ENCODE measurements at regions not wholly inside any gene's neighbourhood (a gene's known extent, or its start where the extent isn't known, plus 50 kb on each side); places are given as distances from the start of the nearest gene placed in this dataset.

GRCh38 chr6:105929626-105930025, 156.5 kb upstream of the PRDM1 start:
- H3K9me3 ChIP-seq (ENCODE audit: low read length): no peaks in the 10 kb centered on the region
- TF ChIP-seq EZH2phosphoT487 (IDR thresholded peaks at IDR 0.05; ENCODE audit: borderline replicate concordance, low read depth, low read length): no peak
- TF ChIP-seq, protein P1, sequence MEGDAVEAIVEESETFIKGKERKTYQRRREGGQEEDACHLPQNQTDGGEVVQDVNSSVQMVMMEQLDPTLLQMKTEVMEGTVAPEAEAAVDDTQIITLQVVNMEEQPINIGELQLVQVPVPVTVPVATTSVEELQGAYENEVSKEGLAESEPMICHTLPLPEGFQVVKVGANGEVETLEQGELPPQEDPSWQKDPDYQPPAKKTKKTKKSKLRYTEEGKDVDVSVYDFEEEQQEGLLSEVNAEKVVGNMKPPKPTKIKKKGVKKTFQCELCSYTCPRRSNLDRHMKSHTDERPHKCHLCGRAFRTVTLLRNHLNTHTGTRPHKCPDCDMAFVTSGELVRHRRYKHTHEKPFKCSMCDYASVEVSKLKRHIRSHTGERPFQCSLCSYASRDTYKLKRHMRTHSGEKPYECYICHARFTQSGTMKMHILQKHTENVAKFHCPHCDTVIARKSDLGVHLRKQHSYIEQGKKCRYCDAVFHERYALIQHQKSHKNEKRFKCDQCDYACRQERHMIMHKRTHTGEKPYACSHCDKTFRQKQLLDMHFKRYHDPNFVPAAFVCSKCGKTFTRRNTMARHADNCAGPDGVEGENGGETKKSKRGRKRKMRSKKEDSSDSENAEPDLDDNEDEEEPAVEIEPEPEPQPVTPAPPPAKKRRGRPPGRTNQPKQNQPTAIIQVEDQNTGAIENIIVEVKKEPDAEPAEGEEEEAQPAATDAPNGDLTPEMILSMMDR (conservative IDR thresholded peaks at IDR 0.05; ENCODE audit: low read length): no peak
- H2AFZ ChIP-seq (ENCODE audit: low read length): no peak overlapping the region
- no peak overlapping the region for H3K4me2 ChIP-seq (ENCODE audit: low read length)
- H4K20me1 ChIP-seq (ENCODE audit: insufficient read depth, low read length): no peaks in the 10 kb centered on the region
- no peaks in the 10 kb centered on the region for H3K9me2 ChIP-seq (ENCODE audit: insufficient read depth, low read length)
- DNase-seq (ENCODE audit: low spot score): no peak
- ChIA-PET CTCF (ENCODE audit: unreplicated experiment) (no interaction called here), POLR2A (interaction anchor here (0.9 kb wide), 1 partner anchor 35 kb away, joined by 4 read pairs; no protein-coding TSS in a partner anchor)
- H3K4me3 ChIP-seq (ENCODE audit: low read depth, low read length, poor library complexity, severe bottlenecking): no peak overlapping the region
- H3K36me3 ChIP-seq (ENCODE audit: insufficient read depth, low read length): no peaks in the 10 kb centered on the region
- intact Hi-C loops (cut with micrococcal nuclease; ENCODE audit: unreplicated experiment): no loop called here
- BruUV-seq (replicated peaks): no TSS peak
- no peaks in the 10 kb centered on the region for H3K4me1 ChIP-seq (ENCODE audit: insufficient read depth, low read length, poor library complexity, severe bottlenecking)
- no peak overlapping the region for H3K27ac ChIP-seq (ENCODE audit: low read depth, low read length, poor library complexity, severe bottlenecking)
- no peaks in the 10 kb centered on the region for H3K79me2 ChIP-seq (ENCODE audit: insufficient read depth, low read depth, low read length)

- no peak overlapping the region for H3K4me2 ChIP-seq (ENCODE audit: low read length)
- H3K9me2 ChIP-seq (ENCODE audit: insufficient read depth, low read length): no peaks in the 10 kb centered on the region
- no peaks in the 10 kb centered on the region for H3K4me1 ChIP-seq (ENCODE audit: insufficient read depth, low read length, poor library complexity, severe bottlenecking)
- no peaks in the 10 kb centered on the region for H3K36me3 ChIP-seq (ENCODE audit: insufficient read depth, low read length)
- no peak overlapping the region for H3K27ac ChIP-seq (ENCODE audit: low read depth, low read length, poor library complexity, severe bottlenecking)
- H3K79me2 ChIP-seq (ENCODE audit: insufficient read depth, low read depth, low read length): no peaks in the 10 kb centered on the region
- peak overlapping the region; percentile 28; the same call in 1 of the 2 replicates for H2AFZ ChIP-seq (ENCODE audit: low read length)
- TF ChIP-seq EZH2phosphoT487 (IDR thresholded peaks at IDR 0.05; ENCODE audit: borderline replicate concordance, low read depth, low read length): no peak
- TF ChIP-seq, protein P1 (conservative IDR thresholded peaks at IDR 0.05; ENCODE audit: low read length): no peak
- no peaks in the 10 kb centered on the region for H4K20me1 ChIP-seq (ENCODE audit: insufficient read depth, low read length)
- ChIA-PET POLR2A (no interaction called here), CTCF (ENCODE audit: unreplicated experiment) (no interaction called here)
- no peak overlapping the region for H3K4me3 ChIP-seq (ENCODE audit: low read depth, low read length, poor library complexity, severe bottlenecking)
- no peaks in the 10 kb centered on the region for H3K9me3 ChIP-seq (ENCODE audit: low read length)
- DNase-seq (ENCODE audit: low spot score): no peak
- BruUV-seq (replicated peaks): no TSS peak
- intact Hi-C loops (cut with micrococcal nuclease; ENCODE audit: unreplicated experiment): no loop called here
Observed at GRCh38 chr6:105926318-105926717, 159.8 kb upstream of the PRDM1 start.

- intact Hi-C loops (cut with micrococcal nuclease; ENCODE audit: unreplicated experiment): no loop called here
- Histone ChIP-seq H3K9me2 (ENCODE audit: insufficient read depth, low read length) (no peaks in the 10 kb centered on the region), H3K27ac (ENCODE audit: low read depth, low read length, poor library complexity, severe bottlenecking) (no peak overlapping the region), H3K4me2 (ENCODE audit: low read length) (no peak overlapping the region), H2AFZ (ENCODE audit: low read length) (0 out of 2 replicates have a peak overlapping the region, but pooled peaks have one; percentile 28), H3K79me2 (ENCODE audit: insufficient read depth, low read depth, low read length) (no peaks in the 10 kb centered on the region), H3K36me3 (ENCODE audit: insufficient read depth, low read length) (no peaks in the 10 kb centered on the region), H3K4me3 (ENCODE audit: low read depth, low read length, poor library complexity, severe bottlenecking) (no peak overlapping the region), H3K9me3 (ENCODE audit: low read length) (no peaks in the 10 kb centered on the region), H3K4me1 (ENCODE audit: insufficient read depth, low read length, poor library complexity, severe bottlenecking) (no peaks in the 10 kb centered on the region), H4K20me1 (ENCODE audit: insufficient read depth, low read length) (no peaks in the 10 kb centered on the region)
- POLR2A ChIA-PET: no interaction called here
- no peak for DNase-seq (ENCODE audit: low spot score)
- no TSS peak for BruUV-seq (replicated peaks)
- TF ChIP-seq, protein P1 (conservative IDR thresholded peaks at IDR 0.05; ENCODE audit: low read length): no peak
- TF ChIP-seq EZH2phosphoT487 (IDR thresholded peaks at IDR 0.05; ENCODE audit: borderline replicate concordance, low read depth, low read length): no peak
- CTCF ChIA-PET (ENCODE audit: unreplicated experiment): no interaction called here
Observed at GRCh38 chr6:105925706-105926105, 160.4 kb upstream of the PRDM1 start.

Data from OCI-LY7 (cell line).